ENCODE measurements at regions not wholly inside any gene's neighbourhood (a gene's known extent, or its start where the extent isn't known, plus 50 kb on each side); places are given as distances from the start of the nearest gene placed in this dataset.

GRCh38 chr12:124185971-124186686 is 108.8 kb upstream of the RFLNA start:
- TF ChIP-seq CTCF (IDR thresholded peaks at IDR 0.05; ENCODE audit: low read depth, low read length), result no peak
- no peak for TF ChIP-seq POLR2A (IDR thresholded peaks at IDR 0.05; ENCODE audit: extremely low read depth, insufficient read length)
- no peak for TF ChIP-seq MYC (IDR thresholded peaks at IDR 0.05; ENCODE audit: low read depth, low read length)
